OCI-LY7 (cell line): ENCODE measurements at regions not wholly inside any gene's neighbourhood (a gene's known extent, or its start where the extent isn't known, plus 50 kb on each side); places are given as distances from the start of the nearest gene placed in this dataset.

ENCODE experiments used
- BruUV-seq: library from RNA; stranded (reverse); fragments of 400-500 nt; replicated peaks from 2 replicates; lab custom pipeline; 2021; lab: Mats Ljungman, UMichigan
- CTCF ChIA-PET: fragments of 300-600 bp; sonication (Branson Sonifier 250); formaldehyde crosslinking; loops from one replicate; lab custom pipeline; 2022; ENCODE audit warnings: antibody characterized with exemption; ENCODE audit not compliant: unreplicated experiment; lab: Charles Lee
- POLR2A ChIA-PET: fragments of 300-600 bp; sonication (Branson Sonifier 250); formaldehyde crosslinking; loops from one replicate; lab custom pipeline; 2022; ENCODE audit warnings: antibody characterized with exemption; lab: Charles Lee
- DNase-seq: peaks from one replicate; pipeline ENCODE4 v3.0.0-alpha.2; 2015; ENCODE audit warnings: low spot score
- H2AFZ ChIP-seq: fragments of 200-600 bp; sonication (generic), shearing (Covaris generic); 2 replicates; pipeline ENCODE4 v1.6.1; 2014; ENCODE audit warnings: mild to moderate bottlenecking, antibody characterized with exemption, low read length, moderate library complexity
- H3K27ac ChIP-seq: fragments of 200-600 bp; sonication (generic); 2 replicates; pipeline ENCODE4 v1.5.1; 2014; ENCODE audit warnings: mixed run types, low read depth, mild to moderate bottlenecking, moderate library complexity, low read length, inconsistent platforms; ENCODE audit not compliant: poor library complexity, severe bottlenecking
- H3K36me3 ChIP-seq: fragments of 200-600 bp; sonication (generic); 2 replicates; pipeline ENCODE4 v1.6.1; 2014; ENCODE audit warnings: mild to moderate bottlenecking, antibody characterized with exemption, low read length, moderate library complexity, mixed read lengths; ENCODE audit not compliant: insufficient read depth
- H3K4me1 ChIP-seq: fragments of 200-600 bp; sonication (generic); 2 replicates; pipeline ENCODE4 v1.5.1; 2014; ENCODE audit warnings: mild to moderate bottlenecking, low read length; ENCODE audit not compliant: insufficient read depth, poor library complexity, severe bottlenecking
- H3K4me2 ChIP-seq: fragments of 200-600 bp; sonication (generic); 2 replicates; pipeline ENCODE4 v1.6.1; 2014; ENCODE audit warnings: mild to moderate bottlenecking, low read length
- H3K4me3 ChIP-seq: fragments of 200-600 bp; sonication (generic); 2 replicates; pipeline ENCODE4 v1.5.1; 2014; ENCODE audit warnings: mild to moderate bottlenecking, low read depth, low read length; ENCODE audit not compliant: poor library complexity, severe bottlenecking
- H3K79me2 ChIP-seq: fragments of 200-600 bp; sonication (generic); 2 replicates; pipeline ENCODE4 v1.6.1; 2016; ENCODE audit warnings: low read depth, mild to moderate bottlenecking, low read length, moderate library complexity, mixed read lengths; ENCODE audit not compliant: insufficient read depth
- H3K9me2 ChIP-seq: fragments of 200-600 bp; sonication (generic); 2 replicates; pipeline ENCODE4 v1.6.1; 2016; ENCODE audit warnings: mild to moderate bottlenecking, low read length, mixed read lengths; ENCODE audit not compliant: insufficient read depth
- H3K9me3 ChIP-seq: fragments of 200-600 bp; sonication (generic); 2 replicates; pipeline ENCODE4 v1.6.1; 2014; ENCODE audit warnings: mild to moderate bottlenecking, mixed run types, low read length, mixed read lengths
- H4K20me1 ChIP-seq: fragments of 200-600 bp; sonication (generic); 2 replicates; pipeline ENCODE4 v1.6.1; 2014; ENCODE audit warnings: mild to moderate bottlenecking, antibody characterized with exemption, low read length, moderate library complexity, mixed read lengths; ENCODE audit not compliant: insufficient read depth
- EZH2phosphoT487 ChIP-seq: fragments of 200-600 bp; sonication (generic); IDR thresholded peaks from 2 replicates; pipeline ENCODE4 v1.6.1; 2018; ENCODE audit warnings: low read depth, borderline replicate concordance, mild to moderate bottlenecking, mixed run types, antibody characterized with exemption, low read length, moderate library complexity, mixed read lengths
- intact Hi-C: fragments of 100-400 bp; cut with micrococcal nuclease; formaldehyde crosslinking; loops from one replicate; pipeline ENCODE4 v1.10.0; 2022; ENCODE audit not compliant: unreplicated experiment
- TF ChIP-seq, protein P1 (sequence below): fragments of 200-600 bp; sonication (generic); conservative IDR thresholded peaks from 2 replicates; pipeline ENCODE4 v1.5.1; 2014; ENCODE audit warnings: mild to moderate bottlenecking, antibody characterized with exemption, low read length, moderate library complexity, mixed read lengths

DNA sequence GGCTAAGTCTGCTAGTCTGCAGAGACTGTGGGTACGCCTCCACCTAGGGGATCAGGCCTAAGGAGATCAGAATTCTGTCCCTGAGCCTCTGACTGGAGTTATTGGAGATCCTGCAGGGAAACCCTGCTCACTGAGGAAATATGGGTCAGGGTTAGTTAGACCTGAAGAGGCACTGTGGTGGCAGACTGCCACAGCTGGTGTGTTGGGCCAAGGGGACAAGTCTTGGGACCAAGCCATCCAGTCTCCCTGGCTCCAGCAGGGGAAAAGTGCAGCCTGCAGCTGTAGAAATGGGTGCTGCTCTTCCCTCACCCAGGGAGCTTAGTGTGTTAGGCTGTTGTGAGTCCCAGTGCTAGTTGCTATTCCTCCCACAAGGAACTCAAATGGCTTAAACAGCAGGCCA is 334.8 kb upstream of the LARGE1 start:
- TF ChIP-seq EZH2phosphoT487 = no peak
- TF ChIP-seq, protein P1, sequence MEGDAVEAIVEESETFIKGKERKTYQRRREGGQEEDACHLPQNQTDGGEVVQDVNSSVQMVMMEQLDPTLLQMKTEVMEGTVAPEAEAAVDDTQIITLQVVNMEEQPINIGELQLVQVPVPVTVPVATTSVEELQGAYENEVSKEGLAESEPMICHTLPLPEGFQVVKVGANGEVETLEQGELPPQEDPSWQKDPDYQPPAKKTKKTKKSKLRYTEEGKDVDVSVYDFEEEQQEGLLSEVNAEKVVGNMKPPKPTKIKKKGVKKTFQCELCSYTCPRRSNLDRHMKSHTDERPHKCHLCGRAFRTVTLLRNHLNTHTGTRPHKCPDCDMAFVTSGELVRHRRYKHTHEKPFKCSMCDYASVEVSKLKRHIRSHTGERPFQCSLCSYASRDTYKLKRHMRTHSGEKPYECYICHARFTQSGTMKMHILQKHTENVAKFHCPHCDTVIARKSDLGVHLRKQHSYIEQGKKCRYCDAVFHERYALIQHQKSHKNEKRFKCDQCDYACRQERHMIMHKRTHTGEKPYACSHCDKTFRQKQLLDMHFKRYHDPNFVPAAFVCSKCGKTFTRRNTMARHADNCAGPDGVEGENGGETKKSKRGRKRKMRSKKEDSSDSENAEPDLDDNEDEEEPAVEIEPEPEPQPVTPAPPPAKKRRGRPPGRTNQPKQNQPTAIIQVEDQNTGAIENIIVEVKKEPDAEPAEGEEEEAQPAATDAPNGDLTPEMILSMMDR = no peak
- POLR2A ChIA-PET = no interaction called here
- Histone ChIP-seq H3K4me3 (no peak overlapping the region), H3K36me3 (no peaks in the 10 kb centered on the region), H3K4me2 (no peak overlapping the region), H4K20me1 (no peaks in the 10 kb centered on the region), H3K79me2 (no peaks in the 10 kb centered on the region), H3K9me2 (no peaks in the 10 kb centered on the region), H3K27ac (no peak overlapping the region), H2AFZ (no peak overlapping the region), H3K9me3 (no peaks in the 10 kb centered on the region), H3K4me1 (no peaks in the 10 kb centered on the region)
- CTCF ChIA-PET = no interaction called here
- intact Hi-C loops = no loop called here
- DNase-seq = no peak
- no TSS peak for BruUV-seq

GRCh38 chr22:34278121-34278520 is 357.8 kb upstream of the LARGE1 start:
- BruUV-seq = no TSS peak

DNA sequence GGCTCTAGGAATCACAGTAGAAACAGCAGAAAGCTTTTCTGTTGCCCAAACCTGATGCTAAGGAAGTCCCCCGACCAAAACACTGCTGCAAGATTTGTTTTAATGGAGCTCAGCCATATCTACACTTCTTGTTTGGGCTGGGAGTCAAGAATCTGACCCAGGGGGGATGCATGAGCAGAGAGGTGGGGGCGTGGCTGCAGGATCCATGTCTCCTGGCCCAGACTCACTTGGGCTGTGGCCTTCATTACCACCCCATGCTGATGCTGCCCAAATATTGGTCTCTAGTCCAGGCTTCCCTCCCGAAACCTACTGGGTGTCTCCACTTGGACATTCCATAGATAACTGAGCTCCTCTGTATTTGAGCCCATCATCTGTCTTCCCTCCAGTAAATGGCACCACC is 361.5 kb upstream of the LARGE1 start:
- TF ChIP-seq EZH2phosphoT487 = no peak
- TF ChIP-seq, protein P1 = no peak
- CTCF ChIA-PET = no interaction called here
- DNase-seq = no peak
- Histone ChIP-seq H3K4me3 (no peak overlapping the region), H4K20me1 (no peaks in the 10 kb centered on the region), H3K9me3 (no peaks in the 10 kb centered on the region), H3K4me2 (no peak overlapping the region), H3K36me3 (no peaks in the 10 kb centered on the region), H3K27ac (no peak overlapping the region), H3K9me2 (no peaks in the 10 kb centered on the region), H3K79me2 (no peaks in the 10 kb centered on the region), H3K4me1 (no peaks in the 10 kb centered on the region), H2AFZ (no peak overlapping the region)
- intact Hi-C loops = no loop called here
- BruUV-seq = no TSS peak
- POLR2A ChIA-PET = interaction anchor here (0.7 kb wide), 1 partner anchor 504 kb away, joined by 3 read pairs; no protein-coding TSS in a partner anchor

More at GRCh38 chr22:34278121-34278520, 357.8 kb upstream of the LARGE1 start:
- Histone ChIP-seq H4K20me1 (no peaks in the 10 kb centered on the region), H3K36me3 (no peaks in the 10 kb centered on the region), H2AFZ (no peak overlapping the region), H3K79me2 (no peaks in the 10 kb centered on the region), H3K4me1 (no peaks in the 10 kb centered on the region), H3K9me2 (no peaks in the 10 kb centered on the region), H3K4me3 (no peak overlapping the region), H3K9me3 (no peaks in the 10 kb centered on the region), H3K4me2 (no peak overlapping the region), H3K27ac (no peak overlapping the region)
- DNase-seq = no peak
- no peak for TF ChIP-seq EZH2phosphoT487
- TF ChIP-seq, protein P1 = no peak
- intact Hi-C loops = no loop called here
- ChIA-PET POLR2A (no interaction called here), CTCF (no interaction called here)
